B cell (primary cell): ENCODE measurements at regions not wholly inside any gene's neighbourhood (a gene's known extent, or its start where the extent isn't known, plus 50 kb on each side); places are given as distances from the start of the nearest gene placed in this dataset.

ENCODE experiments used
- EZH2 ChIP-seq: IDR thresholded peaks from 2 replicates; pipeline ENCODE4 v1.6.1; 2012; ENCODE audit warnings: borderline replicate concordance, low read depth, mild to moderate bottlenecking, moderate library complexity, low read length; ENCODE audit not compliant: insufficient read depth, poor library complexity, severe bottlenecking
- TF ChIP-seq, protein P1 (sequence below): fragments of 200-600 bp; IDR thresholded peaks from one replicate; pipeline ENCODE4 v1.8.0; 2022; ENCODE audit warnings: antibody characterized with exemption, mild to moderate bottlenecking

DNA sequence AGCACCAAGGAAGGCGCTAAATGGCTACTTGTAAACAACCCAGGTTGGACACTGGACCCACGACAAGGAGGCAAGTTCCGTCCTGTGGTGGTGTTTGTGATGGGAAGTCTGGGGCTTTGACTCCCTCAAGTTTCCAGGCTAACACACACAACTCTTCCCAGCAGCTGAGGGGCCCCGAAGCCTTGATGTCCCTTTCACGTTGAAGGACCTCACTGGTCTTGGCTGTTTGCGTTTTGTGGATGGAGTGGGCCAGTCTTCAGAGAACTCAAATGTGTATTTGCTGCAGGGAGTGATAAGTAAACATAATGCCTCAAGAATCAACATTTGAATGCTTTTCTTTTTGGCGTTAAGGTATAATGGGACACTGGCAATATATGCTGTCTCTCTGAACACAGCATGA, 199.2 kb downstream of the TM9SF2 start:
- TF ChIP-seq, protein P1, sequence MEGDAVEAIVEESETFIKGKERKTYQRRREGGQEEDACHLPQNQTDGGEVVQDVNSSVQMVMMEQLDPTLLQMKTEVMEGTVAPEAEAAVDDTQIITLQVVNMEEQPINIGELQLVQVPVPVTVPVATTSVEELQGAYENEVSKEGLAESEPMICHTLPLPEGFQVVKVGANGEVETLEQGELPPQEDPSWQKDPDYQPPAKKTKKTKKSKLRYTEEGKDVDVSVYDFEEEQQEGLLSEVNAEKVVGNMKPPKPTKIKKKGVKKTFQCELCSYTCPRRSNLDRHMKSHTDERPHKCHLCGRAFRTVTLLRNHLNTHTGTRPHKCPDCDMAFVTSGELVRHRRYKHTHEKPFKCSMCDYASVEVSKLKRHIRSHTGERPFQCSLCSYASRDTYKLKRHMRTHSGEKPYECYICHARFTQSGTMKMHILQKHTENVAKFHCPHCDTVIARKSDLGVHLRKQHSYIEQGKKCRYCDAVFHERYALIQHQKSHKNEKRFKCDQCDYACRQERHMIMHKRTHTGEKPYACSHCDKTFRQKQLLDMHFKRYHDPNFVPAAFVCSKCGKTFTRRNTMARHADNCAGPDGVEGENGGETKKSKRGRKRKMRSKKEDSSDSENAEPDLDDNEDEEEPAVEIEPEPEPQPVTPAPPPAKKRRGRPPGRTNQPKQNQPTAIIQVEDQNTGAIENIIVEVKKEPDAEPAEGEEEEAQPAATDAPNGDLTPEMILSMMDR, result no peak
- no peak for TF ChIP-seq EZH2
